MM.1S (cell line): ENCODE measurements at regions not wholly inside any gene's neighbourhood (a gene's known extent, or its start where the extent isn't known, plus 50 kb on each side); places are given as distances from the start of the nearest gene placed in this dataset.

Source experiments
- DNase-seq: peaks from one replicate; pipeline ENCODE4 v3.0.0-alpha.2; 2015
- H2AFZ ChIP-seq: fragments of 300-600 bp; sonication (generic); 2 replicates; pipeline ENCODE4 v1.6.0; 2016; ENCODE audit warnings: antibody characterized with exemption, low read length
- H3F3A ChIP-seq: fragments of 300-600 bp; sonication (generic); 2 replicates; pipeline ENCODE4 v1.6.1; 2016; ENCODE audit warnings: mild to moderate bottlenecking, antibody characterized with exemption, low read length, moderate library complexity, mixed read lengths; ENCODE audit not compliant: insufficient read depth
- H3K27ac ChIP-seq: fragments of 300-600 bp; sonication (generic); 2 replicates; pipeline ENCODE4 v1.5.1; 2016; ENCODE audit warnings: mild to moderate bottlenecking, low read length
- H3K27me3 ChIP-seq: fragments of 300-600 bp; sonication (generic); replicated peaks from 2 replicates; pipeline ENCODE4 v1.6.0; 2016; ENCODE audit warnings: low read length; ENCODE audit not compliant: insufficient read depth
- H3K36me3 ChIP-seq: fragments of 300-600 bp; sonication (generic); replicated peaks from 2 replicates; pipeline ENCODE4 v1.6.1; 2016; ENCODE audit warnings: mild to moderate bottlenecking, low read length, mixed read lengths; ENCODE audit not compliant: insufficient read depth
- H3K4me1 ChIP-seq: fragments of 300-600 bp; sonication (generic); 2 replicates; pipeline ENCODE4 v1.6.1; 2016; ENCODE audit warnings: low read length, mixed read lengths
- H3K4me2 ChIP-seq: fragments of 300-600 bp; sonication (generic); 2 replicates; pipeline ENCODE4 v1.6.0; 2016; ENCODE audit warnings: low read depth, low read length
- H3K4me3 ChIP-seq: fragments of 300-600 bp; sonication (generic); 2 replicates; pipeline ENCODE4 v1.5.1; 2016; ENCODE audit warnings: low read length, mixed read lengths
- H3K79me2 ChIP-seq: fragments of 300-600 bp; sonication (generic); 2 replicates; pipeline ENCODE4 v1.6.1; 2016; ENCODE audit warnings: mixed run types, low read length, mixed read lengths
- H3K9ac ChIP-seq: fragments of 300-600 bp; sonication (generic); 2 replicates; pipeline ENCODE4 v1.6.1; 2016; ENCODE audit warnings: low read length, mixed read lengths
- H3K9me2 ChIP-seq: fragments of 300-600 bp; sonication (generic); replicated peaks from 2 replicates; pipeline ENCODE4 v1.6.1; 2016; ENCODE audit warnings: mild to moderate bottlenecking, low read length, mixed read lengths; ENCODE audit not compliant: insufficient read depth
- H3K9me3 ChIP-seq: fragments of 300-600 bp; sonication (generic); replicated peaks from 2 replicates; pipeline ENCODE4 v1.6.1; 2016; ENCODE audit warnings: mild to moderate bottlenecking, low read length, mixed read lengths; ENCODE audit not compliant: insufficient read depth
- H4K20me1 ChIP-seq: fragments of 300-600 bp; sonication (generic); 2 replicates; pipeline ENCODE4 v1.6.1; 2016; ENCODE audit warnings: mild to moderate bottlenecking, low read length, moderate library complexity, mixed read lengths; ENCODE audit not compliant: insufficient read depth
- CTCF ChIP-seq: fragments of 300-600 bp; sonication (generic); IDR thresholded peaks from 2 replicates; pipeline ENCODE4 v1.5.1; 2016; ENCODE audit warnings: antibody characterized with exemption, low read length, mixed read lengths
- EZH2 ChIP-seq: fragments of 300-600 bp; sonication (generic); optimal IDR thresholded peaks from 2 replicates; pipeline ENCODE3; 2017; ENCODE audit warnings: low read depth, mild to moderate bottlenecking, antibody characterized with exemption, low read length, mixed read lengths
- EZH2phosphoT487 ChIP-seq: fragments of 300-600 bp; sonication (generic); IDR thresholded peaks from 2 replicates; pipeline ENCODE4 v1.6.1; 2018; ENCODE audit warnings: antibody characterized with exemption, low read length

GRCh38 chr6:79762370-79762769, 131.2 kb downstream of the SH3BGRL2 start:
- Histone ChIP-seq H3K4me2 (no peak overlapping the region), H3K79me2 (no peaks in the 10 kb centered on the region), H4K20me1 (no peaks in the 10 kb centered on the region), H3K9me3 (no peaks in the 10 kb centered on the region), H2AFZ (no peak overlapping the region), H3K27me3 (no peaks in the 10 kb centered on the region), H3K27ac (no peak overlapping the region), H3K36me3 (no peaks in the 10 kb centered on the region), H3F3A (no peaks in the 10 kb centered on the region), H3K9ac (no peak overlapping the region), H3K9me2 (no peaks in the 10 kb centered on the region), H3K4me3 (no peak overlapping the region), H3K4me1 (no peaks in the 10 kb centered on the region)
- TF ChIP-seq CTCF (no peak), EZH2phosphoT487 (no peak), EZH2 (no peak)
- DNase-seq, result no peak

DNA sequence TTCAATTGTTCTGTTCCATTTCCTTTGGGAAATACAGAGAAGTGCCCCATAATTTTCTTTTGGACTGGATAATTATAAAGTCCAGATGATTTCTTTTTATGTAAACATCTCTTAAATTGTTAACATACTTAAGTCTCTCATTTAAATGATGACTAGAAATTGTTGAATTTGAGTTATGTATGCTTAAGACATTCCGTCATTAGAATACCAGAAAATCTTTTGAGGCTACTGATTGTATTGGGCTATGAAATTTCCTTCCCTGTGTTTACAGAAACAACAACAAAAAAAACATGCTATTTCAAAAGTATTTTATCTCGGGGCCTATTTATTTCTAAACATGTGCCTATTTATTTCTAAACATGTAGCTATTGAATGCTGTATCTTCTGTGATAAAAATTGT, 125.4 kb downstream of the SH3BGRL2 start:
- no peak overlapping the region for H3K9ac ChIP-seq
- no peaks in the 10 kb centered on the region for H3K79me2 ChIP-seq
- no peaks in the 10 kb centered on the region for H3K9me2 ChIP-seq
- H3K4me3 ChIP-seq, result no peak overlapping the region
- H3K36me3 ChIP-seq, result no peaks in the 10 kb centered on the region
- no peaks in the 10 kb centered on the region for H3K27me3 ChIP-seq
- no peak overlapping the region for H2AFZ ChIP-seq
- H4K20me1 ChIP-seq, result no peaks in the 10 kb centered on the region
- no peaks in the 10 kb centered on the region for H3K4me1 ChIP-seq
- no peak for DNase-seq
- no peak overlapping the region for H3K4me2 ChIP-seq
- TF ChIP-seq EZH2, result no peak
- TF ChIP-seq EZH2phosphoT487, result no peak
- TF ChIP-seq CTCF, result no peak
- H3F3A ChIP-seq, result no peaks in the 10 kb centered on the region
- no peak overlapping the region for H3K27ac ChIP-seq
- no peaks in the 10 kb centered on the region for H3K9me3 ChIP-seq

GRCh38 chr6:79755967-79756366, 124.8 kb downstream of the SH3BGRL2 start:
- TF ChIP-seq CTCF, result no peak
- TF ChIP-seq EZH2, result no peak
- no peak for TF ChIP-seq EZH2phosphoT487
- Histone ChIP-seq H3K27ac (no peak overlapping the region), H3K27me3 (no peaks in the 10 kb centered on the region), H3K4me1 (no peaks in the 10 kb centered on the region), H3K9me2 (no peaks in the 10 kb centered on the region), H3K9ac (no peak overlapping the region), H3K4me3 (no peak overlapping the region), H4K20me1 (no peaks in the 10 kb centered on the region), H3F3A (no peaks in the 10 kb centered on the region), H3K36me3 (no peaks in the 10 kb centered on the region), H2AFZ (no peak overlapping the region), H3K4me2 (no peak overlapping the region), H3K9me3 (no peaks in the 10 kb centered on the region), H3K79me2 (no peaks in the 10 kb centered on the region)
- DNase-seq, result no peak
